ENCODE measurements at regions not wholly inside any gene's neighbourhood (a gene's known extent, or its start where the extent isn't known, plus 50 kb on each side); places are given as distances from the start of the nearest gene placed in this dataset.

DNA sequence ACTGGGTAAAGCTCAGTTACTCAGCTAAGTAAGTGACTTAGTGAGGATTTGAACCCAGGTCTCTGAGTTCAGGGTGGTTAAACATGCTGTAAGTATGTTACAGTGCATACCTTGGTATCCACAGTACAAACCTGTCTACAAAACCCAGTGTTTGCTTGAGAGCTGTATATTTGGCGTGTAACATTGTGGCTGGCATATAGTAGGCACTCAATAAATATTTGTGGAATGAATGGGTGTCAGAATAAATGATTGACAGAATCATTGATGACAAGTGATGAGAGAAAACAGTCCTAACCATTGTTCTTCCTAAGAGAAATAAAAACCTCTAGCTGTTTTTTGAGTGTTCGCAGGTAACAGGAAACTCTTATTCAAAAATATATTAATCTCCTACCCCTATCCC is 79.7 kb upstream of the BCOR start:
- no peak for DNase-seq

DNA sequence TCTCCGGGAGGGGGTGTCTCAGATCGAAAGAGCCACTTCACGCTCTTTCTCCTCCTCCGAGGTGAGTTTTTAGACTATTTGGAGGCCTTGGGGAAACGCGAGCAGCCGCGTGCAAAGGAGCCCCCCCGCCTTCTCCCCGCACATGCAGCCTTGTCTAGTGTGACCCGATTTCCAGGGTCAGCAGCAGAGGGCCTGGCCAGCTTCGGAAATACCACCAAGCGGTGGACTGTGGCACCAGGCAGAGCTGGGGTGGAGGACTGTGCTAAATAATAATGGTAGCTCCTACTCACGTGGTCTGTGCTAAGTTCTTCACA is 79.3 kb upstream of the BCOR start:
- DNase-seq = no peak

DNA sequence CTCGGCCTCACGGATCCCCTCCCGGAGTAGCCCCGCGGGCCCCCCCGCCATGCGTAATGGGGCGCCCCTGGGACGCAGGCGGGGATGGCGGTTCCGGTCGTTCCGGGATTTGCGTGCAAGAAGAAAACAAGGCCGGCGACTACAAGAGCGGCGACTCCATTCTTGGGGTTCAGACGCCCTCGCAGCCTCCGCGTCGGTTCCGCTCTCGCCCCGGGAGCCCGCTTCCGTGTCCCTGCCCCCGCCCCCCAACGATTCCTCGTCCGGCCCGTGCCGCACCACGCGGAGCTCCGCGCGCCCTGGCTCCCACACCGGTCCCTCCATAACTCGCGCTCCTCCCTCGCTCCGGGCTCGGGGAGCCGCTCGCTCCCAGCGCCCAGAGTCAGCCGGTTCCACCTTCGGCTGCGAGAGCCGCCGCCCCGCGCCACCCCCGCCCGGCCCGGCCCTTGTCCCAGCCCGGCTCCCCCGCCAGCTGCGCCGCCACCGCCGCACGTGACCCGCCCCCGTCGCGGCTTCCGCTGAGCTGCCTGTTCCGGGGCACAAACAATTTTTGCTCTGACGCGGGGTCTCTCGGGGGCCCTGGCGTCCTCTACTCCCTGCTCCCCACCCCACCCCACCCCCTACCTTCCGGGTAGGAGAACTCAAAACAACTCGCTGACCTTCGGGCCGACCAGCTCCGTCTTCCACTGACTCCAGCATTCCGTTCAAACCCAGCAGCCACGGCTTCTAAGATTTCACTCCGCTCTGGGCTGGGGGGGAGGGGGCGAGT is 78.8 kb upstream of the BCOR start:
- no peak for DNase-seq

DNA sequence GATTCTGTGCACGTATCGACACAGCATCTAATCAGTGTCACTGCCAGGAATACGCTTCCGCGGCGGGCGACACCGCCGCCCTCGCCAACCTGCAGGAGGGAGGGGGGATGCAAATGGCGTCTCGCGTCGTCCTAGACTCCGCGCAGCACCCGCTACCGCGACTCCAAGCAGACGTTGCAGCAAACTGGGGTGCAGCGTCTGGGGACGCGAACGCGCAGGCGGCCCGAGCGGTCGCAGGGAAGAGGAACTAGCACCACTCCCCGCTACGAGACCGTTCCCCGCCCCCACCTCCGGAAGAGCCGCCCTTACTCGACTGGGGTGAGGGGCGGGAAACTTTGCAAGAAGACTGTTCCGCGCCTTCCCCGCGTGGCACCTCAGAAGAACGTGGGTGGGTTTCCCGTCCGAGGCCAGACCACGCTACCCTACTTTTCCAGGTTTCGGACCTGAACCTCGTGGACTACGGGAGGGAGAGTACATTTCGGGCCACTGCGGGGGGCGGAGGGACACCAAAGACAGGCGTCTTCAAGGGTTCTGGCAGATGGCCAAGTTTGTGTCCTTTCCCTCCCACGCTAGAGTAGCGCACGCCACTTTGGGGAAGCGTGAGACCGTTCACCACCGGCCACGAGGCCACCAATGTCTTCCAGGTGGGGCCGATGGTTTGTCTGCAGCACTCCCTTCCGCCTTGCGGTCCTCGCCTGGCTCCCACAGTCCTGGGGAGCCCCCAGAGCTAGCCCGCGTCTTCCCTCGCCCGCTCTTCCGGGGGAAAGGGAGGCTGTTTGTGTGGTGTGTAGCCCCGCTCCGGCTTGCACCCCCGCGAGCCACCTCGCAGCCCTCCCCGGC is 78.0 kb upstream of the BCOR start:
- peak; percentile 83 for DNase-seq

DNA sequence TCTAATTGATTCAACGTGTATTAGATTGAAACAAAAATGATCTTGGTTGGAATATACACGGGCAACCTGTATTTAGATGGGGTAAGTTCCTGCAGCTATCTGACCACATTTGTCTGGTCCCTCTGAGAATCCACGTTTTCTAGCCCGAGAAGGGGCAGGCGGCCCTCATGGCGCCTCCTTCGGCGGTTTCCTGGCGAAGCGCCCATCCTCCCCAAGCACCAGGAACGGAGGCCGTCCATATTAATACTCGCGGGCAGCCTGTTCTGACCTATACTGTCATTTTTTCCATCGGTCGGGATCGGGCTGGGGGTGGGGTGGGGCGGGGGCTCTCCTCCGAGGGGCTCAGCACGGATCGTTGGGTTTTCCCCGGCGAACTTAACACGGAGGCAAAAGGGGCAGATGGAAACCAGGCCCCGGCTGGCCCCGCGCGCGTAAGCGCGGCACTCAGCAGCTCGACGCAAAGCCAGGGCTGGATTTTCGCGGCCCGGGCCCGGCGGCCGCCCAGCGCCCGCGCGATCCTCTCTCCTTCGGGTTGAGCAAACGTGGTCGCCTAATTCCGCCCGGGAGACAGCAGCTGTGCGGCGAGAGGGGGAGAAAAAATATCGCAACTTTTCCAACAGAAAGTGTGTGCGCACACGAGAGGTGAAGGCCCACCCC is 77.2 kb upstream of the BCOR start:
- peak; percentile 71 for DNase-seq

DNA sequence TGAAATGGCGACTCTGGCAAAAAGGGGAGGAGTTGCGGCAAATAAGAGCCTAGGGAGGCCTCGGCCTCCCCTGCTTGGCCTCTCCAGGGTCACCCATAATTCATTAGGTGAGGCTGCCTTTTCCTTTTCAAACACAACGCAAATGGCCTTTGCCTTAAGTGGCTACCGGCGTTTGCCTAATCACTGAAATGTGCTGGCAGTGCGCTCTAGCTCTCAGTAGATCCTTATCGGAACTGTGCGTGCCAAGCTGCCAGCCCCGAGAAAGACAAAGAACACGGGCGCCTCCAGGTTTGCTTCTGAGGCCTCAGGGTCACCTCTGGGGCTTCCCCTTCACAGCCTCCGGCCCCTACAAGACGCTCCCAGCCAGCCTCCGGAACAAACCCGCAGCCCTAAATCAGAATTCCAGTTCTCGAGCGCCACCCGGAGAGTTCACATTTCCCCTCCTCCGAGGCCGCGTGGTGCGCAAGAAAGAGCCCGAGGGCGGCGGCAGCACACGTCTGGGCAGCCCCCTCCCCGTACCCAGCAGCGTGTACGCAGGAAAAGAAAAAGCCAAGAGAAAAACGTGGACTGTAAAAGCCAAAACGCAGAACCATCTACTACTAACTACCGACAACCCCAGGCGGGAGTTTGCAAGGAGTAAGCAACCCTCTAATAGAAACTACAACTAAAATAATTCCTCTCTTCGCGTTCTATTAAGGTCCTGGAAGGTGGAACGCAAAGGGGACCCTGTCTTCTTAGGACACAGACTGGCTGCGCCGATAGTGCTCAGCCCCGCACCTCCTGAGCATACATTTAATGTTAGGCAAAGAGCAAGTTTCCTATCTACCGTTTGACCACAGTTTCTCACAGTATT is 76.5 kb upstream of the BCOR start:
- no peak for DNase-seq

DNA sequence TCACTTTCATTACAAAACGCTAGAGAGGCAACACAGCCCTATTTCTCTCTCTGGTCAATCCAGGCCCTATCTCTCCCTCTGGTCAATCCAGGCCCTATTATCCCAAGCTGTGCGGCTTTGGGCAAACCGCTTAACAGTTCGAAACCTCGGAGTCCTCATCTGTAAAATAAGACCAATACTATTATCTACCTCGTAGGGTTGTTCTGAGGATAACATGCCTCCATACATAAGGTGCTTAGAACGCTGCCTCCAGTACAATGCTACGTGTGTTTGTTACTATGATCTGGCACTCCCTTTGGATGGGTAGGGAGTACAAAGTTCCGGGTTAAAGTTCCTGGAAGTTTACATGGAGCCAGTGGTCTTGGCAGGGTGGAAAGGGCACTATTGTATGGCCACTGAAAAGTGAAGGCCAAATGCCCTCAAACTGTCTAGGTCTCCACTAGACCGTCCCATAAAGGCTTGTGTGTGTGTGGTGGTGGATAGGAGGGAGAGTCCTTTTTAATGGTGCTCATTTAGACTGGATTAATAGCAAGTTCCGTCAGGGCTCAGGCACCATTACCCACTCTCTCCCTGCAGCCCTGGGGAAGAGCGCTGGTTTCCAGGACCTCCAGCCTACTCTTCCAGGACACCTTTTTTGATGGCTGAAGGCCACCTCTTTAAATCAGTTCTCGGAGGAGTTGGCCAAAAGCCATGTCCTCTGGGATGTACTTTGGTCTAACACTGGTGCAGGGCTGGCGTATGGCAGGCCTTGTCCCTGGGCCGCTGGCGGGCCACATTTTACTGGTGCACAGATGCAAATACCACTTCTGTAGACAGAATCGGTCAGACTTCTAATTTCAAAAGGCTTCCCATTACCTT is 75.6 kb upstream of the BCOR start:
- DNase-seq = no peak

DNA sequence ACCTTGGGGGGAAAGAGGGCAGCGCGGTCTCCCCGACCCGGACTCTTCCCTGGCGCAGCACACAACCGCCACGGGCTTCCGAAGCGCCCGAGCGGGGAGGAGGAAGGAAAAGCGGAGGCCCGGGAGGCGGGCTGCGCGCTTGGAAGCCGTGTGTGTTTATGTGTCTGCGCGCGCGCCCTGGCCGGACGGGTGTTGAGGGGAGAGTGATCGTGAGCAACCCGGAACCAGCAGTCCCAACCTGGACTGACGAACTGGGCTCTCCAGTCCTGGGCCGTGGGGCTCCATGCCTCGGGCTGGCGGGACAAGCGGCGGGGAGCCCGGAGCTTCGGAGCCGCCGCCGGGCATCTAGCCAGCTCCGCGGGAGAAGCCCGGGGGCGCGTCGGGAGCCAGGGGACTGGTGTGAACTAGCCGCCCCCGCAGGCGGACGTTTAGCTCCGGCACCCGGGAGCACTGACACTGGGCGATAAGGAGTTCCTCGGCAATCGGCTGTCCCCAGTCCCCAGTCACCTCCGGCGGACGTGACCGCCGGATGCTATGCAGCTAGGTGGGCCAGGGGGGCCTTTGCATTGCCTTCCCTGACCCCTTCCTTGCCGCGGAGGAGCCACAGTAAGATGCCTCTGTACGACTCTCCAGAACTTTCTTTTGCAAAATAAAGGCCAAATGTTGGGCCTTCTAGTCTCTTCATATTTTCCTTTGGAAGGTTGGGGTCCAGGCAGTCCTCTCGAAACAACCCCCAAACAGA is 74.8 kb upstream of the BCOR start:
- DNase-seq = no peak

DNA sequence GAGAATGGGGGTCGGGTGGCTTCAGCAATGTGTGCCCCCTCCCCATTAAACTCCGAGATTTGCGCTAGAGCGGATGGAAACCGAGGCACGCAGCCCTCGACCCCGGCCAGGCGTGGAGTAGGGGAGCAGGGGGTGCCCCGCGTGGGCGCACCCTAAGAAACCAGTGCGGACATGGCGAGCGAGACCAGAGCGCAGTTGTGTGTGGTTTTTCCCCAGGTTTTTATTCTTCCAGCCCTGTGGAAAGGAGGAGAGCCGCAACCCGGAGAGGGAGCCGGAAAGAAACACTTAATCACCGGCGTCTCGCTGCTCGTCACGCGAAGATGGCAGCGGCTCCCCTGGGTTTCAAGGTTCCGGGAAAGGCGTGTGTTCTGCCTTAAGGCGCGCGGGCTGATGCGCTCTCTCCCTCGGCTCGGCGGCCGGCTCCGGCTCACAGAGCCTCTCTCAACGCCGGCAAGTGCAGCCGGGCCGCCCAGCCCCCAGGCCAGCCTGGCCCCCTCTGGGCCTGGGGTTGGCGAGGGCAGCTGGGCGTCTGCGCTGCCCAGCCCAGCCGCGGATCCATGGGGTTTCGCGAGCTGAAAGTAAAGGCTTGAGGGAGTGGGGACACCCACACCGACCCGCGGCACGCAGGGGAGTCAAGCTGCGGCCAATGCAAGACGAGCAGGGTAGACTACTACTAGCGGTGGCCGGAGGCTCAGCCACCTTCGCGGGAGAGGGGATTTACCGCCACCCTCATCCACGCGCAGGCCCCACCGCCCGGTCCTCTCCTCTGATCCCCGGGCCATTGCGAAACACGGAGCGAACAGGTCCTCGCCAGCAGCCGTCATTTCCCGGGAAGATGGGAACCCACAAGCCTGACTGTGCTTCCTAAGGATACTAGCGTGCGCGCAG is 74.0 kb upstream of the BCOR start:
- DNase-seq = no peak

DNA sequence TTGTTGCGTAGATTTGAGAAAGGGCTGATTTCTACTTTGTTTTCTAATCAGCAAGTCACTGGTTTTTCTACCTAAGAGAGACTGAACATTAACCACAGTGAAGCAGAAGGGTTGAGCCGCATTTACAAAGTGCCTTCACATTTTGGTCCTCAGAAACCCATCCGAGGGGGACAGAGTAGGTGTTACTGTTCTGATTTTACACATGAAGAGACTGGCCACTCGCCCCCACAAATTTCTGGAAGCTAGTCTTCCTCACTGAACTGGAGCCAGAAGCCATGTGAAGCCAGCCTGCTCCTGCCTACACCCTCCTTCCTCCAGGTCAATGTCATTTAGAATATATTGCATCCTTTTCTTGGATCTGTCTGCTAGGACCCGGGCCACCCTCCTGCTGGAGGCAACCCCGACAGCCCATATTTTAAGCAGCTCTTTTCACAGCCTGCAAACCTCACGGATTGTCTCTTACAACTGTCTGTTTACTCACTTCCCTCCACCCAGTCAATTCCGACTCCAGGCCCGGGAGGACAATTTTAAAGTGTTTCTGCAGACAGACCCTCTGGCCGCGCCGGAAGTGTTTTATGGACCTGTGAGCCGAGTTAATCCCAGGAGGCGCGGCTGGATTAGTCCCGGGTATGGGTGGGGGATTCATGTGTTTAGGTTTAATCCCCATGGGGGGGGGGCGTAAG is 73.2 kb upstream of the BCOR start:
- no peak for DNase-seq

DNA sequence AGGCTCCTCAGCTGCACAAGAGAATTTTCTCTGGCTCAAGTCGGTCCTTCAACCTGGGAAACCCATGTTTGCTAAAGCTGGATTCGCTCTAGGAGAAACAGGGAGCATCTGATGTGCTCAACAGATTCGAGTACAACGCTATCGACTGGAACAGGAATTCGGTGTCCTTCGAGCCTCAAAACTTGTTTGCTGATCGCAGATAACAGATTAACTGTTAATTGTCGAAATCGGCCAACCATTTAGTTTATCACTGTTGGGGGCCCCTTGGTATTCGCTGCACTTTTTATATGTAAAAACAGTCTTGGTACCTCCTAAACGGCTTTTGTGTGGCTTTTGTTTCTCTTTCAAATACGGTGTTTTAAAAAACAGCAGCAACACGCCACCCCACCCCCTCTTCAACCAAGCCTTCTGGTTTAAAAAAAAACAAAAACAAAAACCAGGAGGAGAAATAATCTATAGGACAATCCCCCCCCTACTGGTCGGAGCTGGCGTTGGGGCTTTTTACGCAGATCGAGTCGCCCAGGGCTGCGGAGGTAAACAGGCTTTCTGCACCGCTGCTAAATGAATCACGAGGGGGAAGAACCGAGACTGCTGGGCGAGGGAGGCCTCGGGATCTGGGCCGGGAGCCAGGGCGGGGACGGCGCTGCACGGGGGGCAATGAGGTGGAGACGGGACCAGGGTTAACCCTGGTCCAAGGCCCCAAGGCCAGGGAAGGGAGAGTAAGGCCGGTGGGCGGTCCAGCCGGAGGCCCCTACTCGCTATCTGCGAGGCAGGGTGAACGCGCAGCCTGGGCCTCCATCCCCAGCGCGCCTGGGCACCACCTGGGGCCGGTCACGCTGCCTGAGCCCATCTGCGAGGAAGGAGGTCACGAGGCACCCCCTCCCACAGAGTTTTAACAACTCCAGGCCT is 71.7 kb upstream of the BCOR start:
- peak; percentile 73 for DNase-seq

DNA sequence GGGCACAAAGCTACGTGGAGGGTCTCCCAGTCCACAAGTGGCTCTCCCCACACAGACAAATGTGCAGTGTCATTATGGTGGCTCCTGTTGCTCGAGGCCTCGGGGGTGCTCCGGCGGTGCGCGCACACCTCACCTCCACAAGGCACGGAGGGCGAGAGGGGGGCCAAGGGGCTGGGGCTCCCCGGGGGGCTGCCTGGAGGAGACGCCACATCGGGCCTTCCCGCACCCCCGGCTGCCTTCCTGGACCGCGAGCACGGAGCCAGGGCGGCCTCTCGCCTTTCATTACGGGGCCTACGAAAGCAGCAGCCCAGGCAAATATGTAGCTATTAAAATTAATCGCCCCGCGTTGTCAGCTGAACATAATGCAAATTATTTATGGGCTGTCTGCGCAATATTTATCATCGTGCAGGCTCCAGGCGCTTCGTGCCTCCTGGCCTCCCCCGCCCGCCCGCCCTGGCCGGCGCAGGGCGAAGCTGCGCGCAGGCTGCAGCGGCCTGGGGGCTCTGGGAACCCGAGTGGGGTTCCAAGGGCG is 70.8 kb upstream of the BCOR start:
- no peak for DNase-seq

DNA sequence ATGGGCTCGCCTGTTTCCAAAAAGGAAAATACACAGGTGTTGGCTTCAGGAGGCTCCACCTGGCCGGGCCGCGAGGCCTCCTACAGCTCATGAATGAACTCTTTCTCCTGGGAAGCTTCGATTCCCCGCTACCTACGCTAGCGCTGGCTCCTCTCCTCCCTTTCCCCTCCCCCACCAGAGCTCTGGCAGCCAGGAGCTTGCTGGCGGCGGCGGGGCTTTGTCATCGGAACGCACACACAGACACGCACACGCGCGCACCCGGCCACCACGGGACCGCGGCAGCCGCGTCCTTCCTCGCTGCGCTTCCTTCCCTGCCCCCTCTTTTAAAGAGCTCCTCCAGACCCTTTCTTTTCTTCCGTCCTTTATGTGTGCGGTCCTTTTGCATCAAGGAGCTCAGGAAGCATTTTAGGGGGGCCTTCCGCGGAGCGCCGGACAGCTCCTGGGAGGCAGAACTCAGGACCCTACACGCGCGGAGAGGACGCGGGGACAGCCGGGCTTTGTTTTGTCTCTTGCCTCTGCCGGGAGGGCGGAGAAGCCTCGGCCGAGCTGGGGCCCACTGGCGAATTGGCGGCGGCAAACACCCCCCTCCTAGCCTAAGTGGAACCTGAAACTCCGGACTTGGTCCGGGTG is 70.2 kb upstream of the BCOR start:
- no peak for DNase-seq

DNA sequence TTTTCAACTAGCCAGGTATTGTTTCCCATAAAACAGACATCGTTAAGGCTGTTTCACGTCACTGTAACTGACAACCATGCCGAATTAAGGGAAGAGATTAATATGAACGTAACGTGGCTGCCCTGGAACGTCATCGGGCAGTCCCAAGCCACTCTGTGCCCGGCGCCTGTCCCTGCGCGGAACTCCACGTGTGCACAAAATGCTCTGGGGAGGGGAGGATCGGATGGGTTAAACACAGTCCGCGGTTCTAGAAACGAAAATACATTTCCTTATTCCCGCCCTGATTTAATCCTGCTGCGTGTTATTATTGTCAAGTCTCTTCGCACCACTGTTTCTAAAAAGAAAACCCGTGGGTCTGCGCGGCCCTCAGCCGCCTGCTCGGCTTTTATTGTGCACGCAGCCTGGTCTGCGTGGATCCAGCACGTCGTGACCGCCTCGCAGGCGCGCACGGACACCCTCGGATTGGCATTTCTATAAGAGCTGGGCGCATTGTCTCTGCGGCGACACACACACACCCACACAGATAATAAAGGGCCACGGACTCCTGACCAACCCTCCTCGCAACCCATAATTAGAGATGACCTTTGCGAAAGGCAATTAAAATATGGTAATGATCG is 69.6 kb upstream of the BCOR start:
- DNase-seq = no peak

DNA sequence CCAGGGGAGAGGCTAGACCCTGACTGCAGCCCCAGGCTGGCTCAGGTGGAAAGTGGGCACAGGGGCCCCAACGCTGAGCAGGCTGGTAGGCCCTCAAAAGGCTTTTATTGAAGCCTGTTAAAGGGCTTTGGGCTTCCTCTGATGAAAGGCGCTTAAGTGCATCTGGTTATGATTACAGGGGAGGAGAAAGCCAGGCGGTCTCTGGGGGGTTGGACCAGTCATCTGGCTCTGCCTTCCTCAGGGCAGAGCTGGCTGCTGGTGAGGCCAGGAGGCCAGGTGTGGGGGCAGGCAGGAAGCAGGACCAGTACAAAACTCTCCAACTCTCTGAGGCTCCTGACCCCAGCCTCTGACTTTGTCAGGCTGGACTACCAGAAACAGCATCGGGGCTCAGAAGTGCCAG is 68.8 kb upstream of the BCOR start:
- DNase-seq = no peak

DNA sequence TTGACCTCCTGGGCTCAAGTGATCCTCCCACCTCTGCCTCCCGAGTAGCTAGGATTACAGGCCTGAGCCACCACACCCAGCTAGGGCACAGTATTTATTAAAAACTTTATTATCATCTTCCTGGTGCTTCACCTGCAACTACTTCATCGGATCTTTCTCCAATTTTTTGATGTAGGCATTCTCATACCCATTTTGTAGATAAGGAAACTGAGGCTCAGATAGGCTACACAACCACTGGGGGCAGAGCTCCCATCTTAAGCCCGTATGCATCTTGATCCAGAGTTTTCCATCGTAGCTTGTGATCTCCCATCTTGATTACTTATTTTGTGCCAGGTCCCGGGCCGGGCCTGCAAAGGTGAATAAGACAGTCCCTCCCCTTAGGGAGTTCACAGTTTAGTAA is 68.1 kb upstream of the BCOR start:
- DNase-seq = no peak

DNA sequence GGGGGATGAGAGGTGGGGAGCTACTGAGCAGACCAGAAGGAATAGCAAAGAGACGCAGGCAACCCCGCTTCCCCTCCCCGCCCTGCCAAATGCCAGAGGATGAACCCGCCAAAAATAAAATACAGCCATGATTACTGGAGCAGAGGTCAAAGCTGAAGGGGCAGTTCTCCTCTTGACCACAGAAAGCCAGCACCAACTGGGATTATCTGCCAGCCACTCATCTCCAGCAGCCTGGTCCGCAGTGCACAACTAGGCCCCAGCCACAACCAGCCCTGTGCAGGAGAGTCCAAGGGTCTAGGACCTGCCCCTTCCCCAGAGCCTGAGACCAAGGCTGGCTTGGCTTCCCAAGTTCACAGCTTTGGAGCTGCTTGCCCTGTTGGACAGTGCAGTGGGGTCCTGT is 67.4 kb upstream of the BCOR start:
- DNase-seq = no peak
